NCI-H187 treated with DMSO at 0.1 percent for 48 hours (cell line): ENCODE measurements at regions not wholly inside any gene's neighbourhood (a gene's known extent, or its start where the extent isn't known, plus 50 kb on each side); places are given as distances from the start of the nearest gene placed in this dataset.
"Not testable (repeated sequence)": the region's sequence is repeated elsewhere in the genome, so short reads cannot be mapped to it uniquely, and the experiment has no call there.

Source experiments
- DNase-seq: peaks from one replicate; lab custom pipeline; 2025; lab: John Stamatoyannopoulos, UW

DNA sequence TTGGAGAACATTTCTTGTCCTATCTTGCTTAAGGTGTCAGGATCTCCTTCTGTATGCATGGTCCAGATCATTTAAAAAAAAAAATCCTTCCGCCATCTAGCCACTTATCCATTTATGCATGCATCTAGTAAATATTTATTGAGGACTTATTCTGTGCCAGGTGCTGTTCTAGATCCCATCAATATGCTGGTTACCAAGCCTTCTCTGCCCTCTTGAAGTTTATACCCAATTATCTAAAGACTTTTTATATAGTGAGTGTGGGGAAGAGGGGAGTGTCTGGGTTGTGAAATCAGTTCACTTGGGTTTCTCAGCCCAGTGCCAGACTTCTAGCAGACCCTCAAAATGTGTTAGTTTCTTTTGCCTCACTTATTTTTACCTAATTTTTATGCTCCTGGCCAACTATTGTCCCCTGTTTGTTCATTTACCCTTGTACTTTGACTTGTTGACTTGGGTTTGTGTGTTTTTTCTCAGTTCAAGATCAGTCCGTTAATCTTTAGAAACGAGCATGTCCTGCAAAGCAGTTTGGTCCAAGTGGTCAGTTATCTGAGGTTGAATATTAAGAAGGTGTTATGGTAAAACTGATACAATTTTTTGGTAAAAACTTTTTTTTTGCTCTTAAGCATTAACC lies 488.9 kb downstream of the PCNX1 start:
- no peak for DNase-seq

- DNase-seq = no peak
These were observed 490.1 kb downstream of the PCNX1 start for GRCh38 chr14:71397371-71397770.

- DNase-seq = no peak
These were observed 491.2 kb downstream of the PCNX1 start for GRCh38 chr14:71398450-71398849.

- no peak for DNase-seq
These were observed 491.8 kb downstream of the PCNX1 start for GRCh38 chr14:71399057-71399487.

- no peak for DNase-seq
These were observed 493.6 kb downstream of the PCNX1 start for GRCh38 chr14:71400871-71401321.

DNA sequence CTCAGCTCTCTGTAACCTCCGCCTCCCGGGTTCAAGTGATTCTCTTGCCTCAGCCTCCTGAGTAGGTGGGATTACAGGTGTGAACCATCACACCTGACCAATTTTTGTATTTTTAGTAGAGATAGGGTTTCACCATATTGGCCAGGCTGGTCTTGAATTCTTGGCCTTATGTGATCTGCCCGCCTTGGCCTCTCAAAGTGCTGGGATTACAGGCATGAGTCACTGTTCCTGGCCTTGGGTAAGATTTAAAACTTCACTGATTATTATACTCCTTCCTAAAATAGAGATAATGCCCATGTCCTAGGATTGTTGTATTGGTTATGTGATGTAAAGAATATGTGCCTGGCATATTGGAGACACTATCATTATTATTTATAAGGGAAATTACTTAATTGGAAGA lies 495.2 kb downstream of the PCNX1 start:
- not testable (repeated sequence) for DNase-seq

DNA sequence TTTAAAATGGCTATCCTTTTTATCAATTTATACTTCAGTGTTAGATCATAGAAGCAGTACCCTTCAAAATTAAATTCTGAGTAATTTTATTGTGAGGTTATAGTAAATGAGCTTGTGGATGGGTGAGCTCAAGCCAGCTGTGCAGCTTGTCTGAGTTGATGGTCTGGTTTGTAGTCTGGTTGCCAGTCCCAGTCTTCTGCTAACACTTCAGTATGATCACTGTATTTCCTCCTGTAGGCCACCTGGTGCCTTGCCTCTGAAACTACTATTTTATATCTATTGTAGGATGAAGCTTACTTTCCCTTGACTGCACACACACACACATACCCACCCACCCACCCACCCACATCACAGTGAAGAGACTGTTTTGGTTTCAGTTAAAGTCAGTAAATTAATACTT lies 496.4 kb downstream of the PCNX1 start:
- DNase-seq = no peak

GRCh38 chr14:71405676-71406075 lies 498.4 kb downstream of the PCNX1 start:
- DNase-seq = no peak

DNA sequence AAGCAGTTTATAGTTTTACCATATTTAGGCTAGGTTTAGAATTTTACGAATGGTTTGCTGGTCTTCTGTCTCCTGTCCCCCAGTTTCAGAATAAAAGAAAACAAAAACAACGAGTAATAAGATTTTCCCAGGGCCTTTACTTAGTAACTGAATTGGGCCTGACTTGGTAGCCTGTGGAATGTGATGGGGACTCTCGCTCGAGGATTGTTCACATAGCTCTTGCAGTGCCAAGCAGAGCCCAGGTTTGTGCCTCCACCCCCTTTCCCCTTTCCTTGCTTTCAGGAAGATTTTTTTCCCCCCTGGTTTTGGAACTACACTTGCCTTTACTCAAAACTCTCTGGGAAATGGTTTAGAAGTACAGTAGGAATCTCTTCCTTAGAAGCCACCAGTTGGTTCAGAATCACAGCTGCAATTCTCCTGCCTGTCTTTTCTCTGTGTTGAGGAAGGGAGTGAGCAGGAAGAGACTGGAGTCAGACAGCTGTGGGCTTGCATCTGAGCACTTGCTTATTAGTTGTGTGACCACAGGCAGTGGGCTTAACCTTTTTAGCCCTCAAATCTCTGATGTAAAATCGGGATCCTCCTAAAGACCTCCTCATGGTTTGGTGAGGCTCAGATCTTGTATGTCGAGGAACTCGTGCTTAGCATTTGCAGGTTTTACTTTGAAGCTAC lies 501.2 kb downstream of the PCNX1 start:
- no peak for DNase-seq

DNA sequence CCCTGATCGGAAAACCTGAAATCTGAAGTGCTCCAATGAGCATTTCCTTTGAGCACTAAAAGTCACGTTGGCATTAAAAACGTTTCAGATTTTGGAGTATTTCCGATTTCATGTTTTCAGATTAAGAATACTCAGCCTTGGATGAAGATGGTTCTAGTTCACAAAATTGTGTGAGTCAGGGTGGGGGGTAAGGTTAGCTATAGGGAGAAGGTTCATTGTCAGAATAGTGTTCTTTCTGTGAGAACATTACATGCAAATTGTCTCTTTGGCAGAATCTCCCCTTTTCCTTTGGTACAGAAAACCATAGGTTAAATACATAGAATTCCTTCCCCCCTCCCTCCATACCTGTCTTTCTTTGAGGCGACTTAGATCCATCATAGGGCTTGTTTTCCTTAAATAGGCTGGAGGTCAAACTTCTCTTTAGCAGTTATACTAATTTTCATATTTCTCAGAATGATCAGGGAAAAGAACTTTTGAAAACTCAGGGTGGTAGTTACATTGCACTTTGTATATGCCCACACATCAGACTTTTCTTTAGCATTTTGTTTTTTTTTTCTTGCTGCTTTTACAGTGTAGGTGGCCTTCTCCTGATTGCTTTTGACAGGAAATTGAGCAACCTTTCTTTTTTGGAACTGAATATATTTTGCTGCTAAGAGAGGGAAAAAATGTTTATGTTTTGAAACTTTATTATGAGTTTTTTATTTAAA lies 503.5 kb downstream of the PCNX1 start:
- no peak for DNase-seq

- no peak for DNase-seq
These were observed 504.0 kb downstream of the PCNX1 start for GRCh38 chr14:71411285-71411595.

DNA sequence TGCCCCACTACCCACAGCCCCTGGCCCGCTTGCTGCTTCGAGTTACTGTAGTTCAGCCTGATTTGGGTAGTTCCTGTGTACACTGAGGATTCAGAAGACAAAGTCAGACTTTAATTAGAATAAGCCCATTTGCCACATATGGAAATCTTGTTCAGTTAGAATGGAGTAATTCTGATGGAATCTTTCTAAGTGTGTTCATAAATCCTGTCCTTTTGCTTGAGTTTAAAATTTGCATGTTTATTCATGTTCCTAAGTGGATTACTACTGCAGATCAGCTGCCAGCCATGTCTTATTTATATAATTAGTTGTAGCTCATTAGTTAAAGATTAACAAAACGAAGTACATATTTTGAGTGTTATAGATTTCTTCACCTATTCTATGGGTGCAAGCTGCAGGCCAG lies 504.5 kb downstream of the PCNX1 start:
- DNase-seq = no peak

DNA sequence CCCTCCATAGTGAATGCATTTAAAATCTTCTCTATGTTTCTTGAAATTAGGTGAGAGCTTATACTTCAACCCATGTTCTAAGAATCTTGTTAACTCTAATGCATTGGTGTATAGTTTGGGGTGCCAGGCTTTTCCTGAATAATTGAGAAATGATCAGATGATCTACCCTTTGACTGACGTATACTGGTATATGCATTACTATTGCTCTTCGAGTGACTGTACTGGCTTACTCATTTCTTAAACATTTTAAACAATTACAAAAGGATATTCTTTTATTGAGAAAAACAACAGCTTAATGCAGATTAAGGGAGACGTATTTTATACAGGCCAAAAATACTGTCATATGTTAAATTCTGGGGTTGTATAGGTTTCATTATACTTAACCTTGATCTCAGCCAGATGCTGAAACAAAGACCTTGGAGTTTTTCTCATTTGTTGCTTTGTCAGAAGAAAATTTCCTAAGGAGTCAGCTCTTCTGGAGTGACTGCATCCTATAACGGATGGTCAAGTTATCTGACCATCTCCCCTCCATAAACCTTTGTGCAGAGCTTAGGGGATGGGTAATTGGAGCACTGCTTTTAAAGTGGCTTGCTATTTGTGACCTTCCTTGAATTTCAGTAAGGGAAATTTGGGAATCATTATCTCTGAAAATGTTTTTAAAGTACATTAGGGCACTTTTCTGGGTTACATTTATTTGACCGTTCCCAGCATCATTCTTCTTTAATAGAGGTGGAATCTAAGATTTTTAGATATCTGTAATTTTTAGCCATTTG lies 507.6 kb downstream of the PCNX1 start:
- DNase-seq = no peak

DNA sequence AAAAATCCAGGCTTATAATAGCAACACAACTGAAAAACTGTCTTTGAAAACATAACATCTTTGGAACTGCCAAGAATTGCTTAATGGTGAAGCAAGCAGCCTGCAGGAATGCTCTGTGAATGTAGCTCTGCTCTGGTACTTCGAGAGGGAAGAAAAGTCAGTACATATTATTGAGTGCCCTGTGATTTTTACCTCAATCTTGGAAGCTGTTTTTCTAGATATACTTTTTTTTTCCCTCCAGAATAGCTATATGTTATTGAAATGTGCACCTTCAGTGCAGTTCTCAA lies 508.1 kb downstream of the PCNX1 start:
- no peak for DNase-seq

- no peak for DNase-seq
These were observed 509.1 kb downstream of the PCNX1 start for GRCh38 chr14:71416392-71416791.

DNA sequence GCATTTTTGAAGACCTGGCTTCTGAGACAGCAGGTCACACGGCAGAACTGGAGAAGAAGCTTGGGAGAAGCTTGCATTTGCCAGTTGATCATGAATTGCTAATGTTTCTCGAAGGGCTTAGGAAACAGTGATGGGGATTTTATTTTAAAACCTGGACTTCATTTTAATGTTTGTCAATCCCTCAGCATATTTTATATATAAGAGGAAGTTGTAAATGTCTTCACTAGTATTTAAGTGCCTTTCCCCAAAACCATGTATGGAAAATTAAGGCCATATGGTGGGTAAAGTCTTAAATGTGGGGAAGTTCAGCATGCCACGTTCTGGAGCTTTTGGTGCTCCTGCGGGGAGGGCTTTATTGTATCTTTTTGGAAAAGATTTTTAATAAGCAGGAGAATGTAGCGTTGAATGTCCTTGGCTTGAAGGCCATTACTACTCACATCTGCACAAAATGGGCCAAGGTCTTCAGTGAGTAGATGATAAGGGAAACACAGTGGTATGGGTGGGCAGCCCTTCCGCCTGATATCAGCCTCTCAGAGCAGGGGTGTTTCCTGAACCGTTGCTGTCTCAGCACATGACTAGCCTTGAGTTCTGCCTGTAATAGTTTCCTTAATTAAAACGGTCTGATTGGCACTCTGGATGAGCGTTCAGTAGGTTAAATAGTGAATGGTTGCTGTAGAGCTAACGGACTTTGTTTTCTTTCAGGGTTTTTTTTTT lies 511.4 kb downstream of the PCNX1 start:
- DNase-seq = no peak

DNA sequence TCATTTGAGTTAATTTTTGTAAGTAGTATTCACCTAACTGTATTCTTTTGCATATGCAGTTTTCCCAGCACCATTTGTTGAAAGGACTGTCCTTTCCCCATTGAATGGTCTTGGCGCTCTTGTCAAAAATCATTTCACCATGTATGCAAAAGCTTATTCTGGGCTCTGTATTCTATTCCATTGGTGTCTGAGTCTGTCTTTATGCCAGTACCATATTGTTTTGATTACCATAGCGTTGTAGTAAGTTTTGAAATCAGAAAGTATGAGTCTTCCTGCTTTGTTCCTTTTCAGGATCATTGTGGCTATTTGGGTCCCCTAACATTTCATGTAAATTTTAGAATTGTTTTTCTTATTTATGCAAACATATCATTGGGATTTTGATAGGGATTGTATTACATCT lies 508.7 kb upstream of the RGS6 start:
- no peak for DNase-seq

DNA sequence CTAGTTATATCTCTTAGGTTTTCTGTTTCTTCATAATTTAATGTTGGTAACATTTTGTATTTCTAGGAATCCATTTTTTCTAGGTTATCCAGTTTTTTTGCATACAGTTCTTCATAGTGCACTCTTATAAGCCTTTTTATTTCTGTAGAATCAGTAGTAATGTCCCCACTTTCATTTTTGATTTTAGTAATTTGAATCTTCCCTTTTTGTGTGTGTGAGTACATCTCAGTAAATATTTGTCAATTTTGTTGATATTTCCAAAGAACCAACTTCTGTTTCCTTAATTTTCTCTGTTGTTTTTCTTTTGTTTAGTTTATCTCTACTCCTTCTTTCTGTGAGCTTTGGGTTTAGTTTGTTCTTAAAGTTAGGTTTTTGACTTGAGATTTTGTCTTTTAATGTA lies 507.3 kb upstream of the RGS6 start:
- no peak for DNase-seq

DNA sequence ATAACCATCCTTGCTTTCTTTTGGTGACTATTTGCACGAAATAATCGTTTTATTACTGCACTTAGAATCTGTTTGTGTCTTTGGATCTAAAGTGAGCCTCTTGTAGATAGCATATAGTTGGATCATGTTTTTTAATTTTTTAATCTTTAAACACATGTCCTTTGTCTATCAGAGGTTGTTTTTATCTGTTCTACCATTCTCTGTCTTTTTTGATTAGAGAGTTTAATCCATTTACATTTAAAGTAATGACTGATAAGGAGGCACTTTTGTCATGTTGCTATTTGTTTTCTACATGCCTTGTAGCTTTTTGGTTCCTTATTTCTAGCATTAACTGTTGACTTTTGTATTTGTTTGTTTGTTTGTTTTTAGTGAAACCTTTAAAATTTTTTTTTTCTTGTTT lies 506.2 kb upstream of the RGS6 start:
- DNase-seq = no peak

- no peak for DNase-seq
These were observed 502.3 kb upstream of the RGS6 start for GRCh38 chr14:71429902-71430301.

DNA sequence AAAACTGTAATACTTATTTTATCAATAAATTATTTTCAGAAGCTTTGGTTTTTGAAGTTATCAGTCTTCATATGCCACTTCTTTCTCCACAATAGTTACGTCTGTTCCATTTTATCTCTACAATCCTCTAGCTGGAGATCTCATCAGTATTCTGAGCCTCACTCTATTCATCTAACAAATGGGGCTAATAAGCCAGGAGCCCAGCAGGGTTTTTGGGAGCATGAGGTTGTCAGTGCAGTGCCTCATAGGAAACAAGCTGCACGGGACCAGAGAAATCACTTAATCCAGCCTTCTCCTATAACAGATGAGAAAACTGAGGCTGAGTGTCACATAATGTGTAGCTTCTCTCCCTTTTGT lies 501.9 kb upstream of the RGS6 start:
- DNase-seq = no peak

DNA sequence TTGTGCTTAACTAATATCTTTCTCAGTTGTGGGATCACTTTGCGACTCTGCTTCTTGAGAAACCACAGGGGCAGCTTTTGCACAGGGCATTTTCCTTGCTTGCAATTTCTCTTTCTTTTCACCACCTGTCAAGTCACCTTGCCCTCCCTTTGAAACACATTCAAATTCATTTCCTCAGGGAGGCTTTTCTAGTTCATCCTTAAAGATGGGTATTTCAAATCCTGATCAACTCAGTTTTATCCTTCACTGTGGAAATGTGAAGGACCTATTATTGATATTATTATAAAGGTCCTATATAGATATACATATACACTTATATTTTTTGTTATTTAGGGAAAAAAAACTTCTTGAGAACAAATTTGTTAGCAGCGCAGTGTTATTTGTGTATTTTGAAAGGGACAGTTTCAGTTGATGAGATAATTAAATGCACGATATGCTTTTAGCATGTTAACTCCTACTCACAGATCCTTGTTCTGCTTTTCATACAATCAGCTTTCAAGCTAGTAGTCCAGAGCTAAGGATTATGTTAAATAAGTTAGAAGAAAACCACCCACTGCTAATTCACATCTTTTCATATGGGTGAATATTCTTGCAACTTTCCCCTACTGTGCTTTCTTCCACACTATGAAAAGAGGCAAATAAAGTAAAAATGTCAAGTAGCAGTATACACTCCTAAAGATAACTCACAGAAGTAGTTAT lies 501.4 kb upstream of the RGS6 start:
- no peak for DNase-seq
